ENCODE measurements at regions not wholly inside any gene's neighbourhood (a gene's known extent, or its start where the extent isn't known, plus 50 kb on each side); places are given as distances from the start of the nearest gene placed in this dataset.

- TF ChIP-seq REST (IDR thresholded peaks at IDR 0.05; ENCODE audit: low read depth, low read length) (no peak), YY1 (IDR thresholded peaks at IDR 0.05; ENCODE audit: low read depth) (no peak), USF2 (IDR thresholded peaks at IDR 0.05; ENCODE audit: borderline replicate concordance, low read depth, low read length) (no peak), TCF12 (IDR thresholded peaks at IDR 0.05) (no peak), RFX5 (IDR thresholded peaks at IDR 0.05; ENCODE audit: low read length) (no peak), IRF3 (IDR thresholded peaks at IDR 0.05; ENCODE audit: low read depth, low read length) (no peak)
- TF ChIP-seq, protein P1, sequence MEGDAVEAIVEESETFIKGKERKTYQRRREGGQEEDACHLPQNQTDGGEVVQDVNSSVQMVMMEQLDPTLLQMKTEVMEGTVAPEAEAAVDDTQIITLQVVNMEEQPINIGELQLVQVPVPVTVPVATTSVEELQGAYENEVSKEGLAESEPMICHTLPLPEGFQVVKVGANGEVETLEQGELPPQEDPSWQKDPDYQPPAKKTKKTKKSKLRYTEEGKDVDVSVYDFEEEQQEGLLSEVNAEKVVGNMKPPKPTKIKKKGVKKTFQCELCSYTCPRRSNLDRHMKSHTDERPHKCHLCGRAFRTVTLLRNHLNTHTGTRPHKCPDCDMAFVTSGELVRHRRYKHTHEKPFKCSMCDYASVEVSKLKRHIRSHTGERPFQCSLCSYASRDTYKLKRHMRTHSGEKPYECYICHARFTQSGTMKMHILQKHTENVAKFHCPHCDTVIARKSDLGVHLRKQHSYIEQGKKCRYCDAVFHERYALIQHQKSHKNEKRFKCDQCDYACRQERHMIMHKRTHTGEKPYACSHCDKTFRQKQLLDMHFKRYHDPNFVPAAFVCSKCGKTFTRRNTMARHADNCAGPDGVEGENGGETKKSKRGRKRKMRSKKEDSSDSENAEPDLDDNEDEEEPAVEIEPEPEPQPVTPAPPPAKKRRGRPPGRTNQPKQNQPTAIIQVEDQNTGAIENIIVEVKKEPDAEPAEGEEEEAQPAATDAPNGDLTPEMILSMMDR (IDR thresholded peaks at IDR 0.05): no peak
Observed at GRCh38 chr13:108566413-108567170, 62.8 kb upstream of the MYO16 start.

Data from SK-N-SH (cell line).